ENCODE measurements at regions not wholly inside any gene's neighbourhood (a gene's known extent, or its start where the extent isn't known, plus 50 kb on each side); places are given as distances from the start of the nearest gene placed in this dataset.

DNA sequence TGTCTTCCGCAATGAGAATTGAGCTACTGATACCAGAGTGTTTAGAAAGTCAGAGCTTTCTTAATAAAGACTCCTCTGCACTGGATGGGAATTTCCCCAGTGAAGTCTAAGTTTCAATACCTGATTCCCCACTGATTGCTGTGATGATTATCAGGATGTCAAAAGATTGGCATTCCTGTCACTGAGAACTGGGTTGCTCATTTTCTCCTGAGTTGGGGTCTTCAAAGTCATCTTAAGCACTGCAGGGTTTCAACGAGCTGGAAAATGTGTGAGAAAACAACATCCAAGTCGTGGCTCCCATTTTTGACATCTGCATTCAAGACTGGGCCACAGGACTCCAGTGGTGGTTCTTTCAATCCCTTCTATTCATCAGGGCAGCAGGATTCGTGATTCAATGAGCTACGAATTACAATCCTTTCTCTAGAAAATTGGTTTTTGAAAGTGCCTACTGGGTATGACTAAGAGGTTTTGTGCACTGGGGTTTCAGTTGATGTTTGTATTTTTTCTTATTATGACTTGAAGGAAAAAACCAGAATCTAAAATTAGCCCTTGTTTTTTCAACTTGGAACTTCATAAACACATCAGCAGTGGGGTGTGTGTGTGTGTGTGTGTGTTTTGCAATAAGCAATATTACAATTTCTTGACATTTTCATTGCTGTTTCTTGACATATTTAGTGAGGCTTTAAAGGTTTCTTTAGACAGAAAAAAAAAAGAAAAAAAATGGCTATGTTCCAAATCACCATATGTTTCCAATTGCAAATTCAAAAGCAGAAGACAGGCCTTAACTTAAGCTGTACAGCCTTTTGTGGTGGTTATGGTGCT, 233.0 kb downstream of the FAM76B start:
- H3K4me3 ChIP-seq (ENCODE audit: low read depth, low read length) = no peak overlapping the region

DNA sequence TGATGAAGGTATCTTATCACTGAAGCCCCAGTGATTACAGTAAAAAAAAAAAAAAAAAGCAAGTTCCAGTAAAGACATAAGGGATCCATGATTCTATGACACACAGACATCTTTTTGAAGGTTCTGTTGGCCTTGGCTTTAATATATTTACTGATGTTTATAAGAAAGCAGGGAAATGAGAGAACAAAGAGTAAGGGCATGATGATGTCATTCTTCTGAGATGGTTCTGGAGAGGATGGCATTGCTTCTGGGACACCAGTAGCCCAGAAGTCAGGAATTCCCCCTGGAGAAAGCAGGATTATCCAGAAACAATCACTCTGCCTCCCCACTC, 233.6 kb downstream of the FAM76B start:
- no peak overlapping the region for H3K4me3 ChIP-seq (ENCODE audit: low read depth, low read length)

DNA sequence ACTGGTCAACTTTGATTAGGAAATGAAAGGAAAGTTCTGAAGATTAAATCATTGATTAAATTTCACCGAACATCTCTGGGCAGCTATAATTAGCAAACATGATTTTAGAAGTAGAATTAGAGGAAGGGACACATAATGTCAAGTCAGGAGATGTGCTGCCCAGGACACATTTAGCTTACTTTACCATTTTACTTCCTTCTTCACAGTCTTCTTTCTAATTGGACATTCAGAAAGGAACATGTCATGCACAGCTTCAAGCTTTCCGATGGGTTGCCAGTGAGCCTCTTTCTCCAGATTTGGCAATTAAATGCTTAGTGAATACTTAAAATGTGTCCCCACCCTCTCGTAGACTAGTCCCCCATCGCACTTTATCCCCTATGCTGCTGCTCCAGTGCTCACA, 234.7 kb downstream of the FAM76B start:
- no peak overlapping the region for H3K4me3 ChIP-seq (ENCODE audit: low read depth, low read length)

DNA sequence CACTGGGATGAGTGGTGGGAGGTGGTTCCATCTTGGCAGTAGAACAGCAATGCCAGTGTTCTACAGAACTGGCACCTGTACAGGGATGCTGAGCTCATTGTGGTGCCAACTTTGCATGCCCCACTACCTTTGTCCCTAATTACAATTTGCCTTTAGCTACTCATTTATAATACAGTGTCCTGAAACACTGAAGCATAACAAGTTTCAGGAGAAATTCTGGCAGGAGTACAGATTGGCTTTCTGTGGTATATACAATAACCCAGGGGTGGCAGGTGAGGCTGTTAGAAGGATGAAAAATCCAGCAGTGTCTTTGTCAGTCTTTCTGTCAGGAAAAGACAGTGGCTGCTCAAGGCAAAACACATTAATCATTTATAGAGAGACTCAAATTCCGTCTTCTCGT, 240.3 kb downstream of the FAM76B start:
- H3K4me3 ChIP-seq (ENCODE audit: low read depth, low read length) = no peak overlapping the region

DNA sequence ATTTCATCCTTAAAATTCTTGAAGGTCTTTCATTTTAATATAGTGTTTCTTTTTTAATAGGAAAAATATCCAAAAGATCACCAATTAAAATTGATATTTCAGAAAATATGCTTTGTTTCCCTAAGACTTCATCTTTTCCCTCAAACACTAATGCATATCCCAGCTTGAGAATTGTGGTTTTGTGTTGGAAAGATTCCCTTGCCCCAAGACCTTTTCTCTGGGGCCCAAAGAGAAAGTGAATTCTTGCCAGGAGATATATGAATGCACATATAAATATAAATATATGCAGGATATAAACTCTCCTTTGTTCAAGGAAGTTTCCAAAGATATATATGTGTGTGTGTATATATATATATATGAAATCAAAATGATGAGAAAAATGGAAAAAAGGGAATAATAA, 241.2 kb downstream of the FAM76B start:
- H3K4me3 ChIP-seq (ENCODE audit: low read depth, low read length) = no peak overlapping the region

DNA sequence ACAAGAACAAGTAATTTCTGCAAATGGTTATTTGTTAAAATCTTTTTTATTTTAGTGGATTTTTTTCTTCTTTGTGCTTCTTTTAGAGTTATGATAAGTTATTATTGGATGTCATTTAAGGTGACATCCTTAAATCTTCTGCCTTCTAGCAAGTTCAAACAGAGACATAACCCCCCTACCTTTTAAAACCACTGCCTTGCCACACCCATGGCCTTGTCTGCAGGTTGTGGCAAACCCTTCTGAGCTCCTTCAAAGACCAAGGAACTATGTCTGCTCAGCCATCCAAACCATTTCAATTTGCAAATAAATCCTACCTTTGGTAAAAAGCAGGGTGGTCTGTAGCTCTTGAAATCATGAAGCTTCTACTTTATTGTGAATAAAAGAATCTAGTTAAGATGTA, 241.6 kb downstream of the FAM76B start:
- no peak overlapping the region for H3K4me3 ChIP-seq (ENCODE audit: low read depth, low read length)

DNA sequence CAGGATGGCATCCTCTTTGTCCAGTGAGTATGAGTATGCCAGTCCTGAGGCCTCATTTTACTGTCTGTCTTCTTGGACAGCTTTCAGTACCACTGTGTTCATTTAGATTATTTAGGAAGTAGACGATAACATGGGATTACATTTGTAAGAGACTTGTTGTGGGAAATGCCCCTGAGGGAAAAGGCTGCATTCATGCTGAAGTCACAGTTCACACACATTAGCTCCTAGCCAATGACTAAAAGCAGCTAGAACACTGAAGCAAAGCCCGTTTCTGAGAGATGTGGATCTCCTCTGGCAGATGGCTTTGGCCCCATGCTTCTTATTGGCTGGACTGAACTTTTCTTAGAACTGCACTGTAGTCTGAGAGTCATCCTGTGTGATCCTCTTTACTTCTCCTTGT, 242.4 kb downstream of the FAM76B start:
- H3K4me3 ChIP-seq (ENCODE audit: low read depth, low read length) = no peak overlapping the region

DNA sequence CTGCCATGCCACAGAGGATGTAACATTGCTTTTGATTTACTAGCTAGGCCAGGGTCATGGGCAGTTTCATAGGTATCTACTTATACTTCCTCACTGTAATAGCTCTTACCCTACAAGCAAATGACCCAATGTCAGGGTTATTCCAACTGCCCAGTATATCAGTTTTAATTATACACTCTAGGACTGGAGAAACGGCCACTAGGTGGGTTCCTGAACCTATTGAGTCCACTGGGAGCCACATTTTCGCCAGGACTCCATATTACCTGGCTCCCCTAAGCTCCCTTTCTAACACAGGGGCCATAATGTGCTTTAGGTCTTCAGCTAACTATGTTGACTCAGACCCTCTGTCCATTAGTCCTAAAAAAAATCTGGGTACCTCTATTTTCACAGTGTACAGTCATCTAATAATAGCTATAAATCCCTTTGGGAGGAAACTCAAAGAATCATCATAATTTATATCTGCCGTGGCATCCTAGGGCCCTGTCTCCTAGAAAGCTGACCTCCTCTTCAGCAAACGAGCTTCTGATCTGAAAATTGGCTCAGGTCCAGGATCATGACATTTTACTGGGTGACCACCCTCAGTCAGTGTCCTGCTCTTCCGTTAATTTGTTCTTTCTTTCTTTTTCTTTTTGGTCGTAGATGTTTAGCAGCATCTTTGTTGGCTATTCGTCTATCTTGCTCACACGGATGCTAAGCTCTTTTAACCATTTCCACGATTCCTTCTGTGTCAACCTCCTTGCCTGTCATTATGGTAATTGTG, 244.3 kb downstream of the FAM76B start:
- H3K4me3 ChIP-seq (ENCODE audit: low read depth, low read length) = no peak overlapping the region

DNA sequence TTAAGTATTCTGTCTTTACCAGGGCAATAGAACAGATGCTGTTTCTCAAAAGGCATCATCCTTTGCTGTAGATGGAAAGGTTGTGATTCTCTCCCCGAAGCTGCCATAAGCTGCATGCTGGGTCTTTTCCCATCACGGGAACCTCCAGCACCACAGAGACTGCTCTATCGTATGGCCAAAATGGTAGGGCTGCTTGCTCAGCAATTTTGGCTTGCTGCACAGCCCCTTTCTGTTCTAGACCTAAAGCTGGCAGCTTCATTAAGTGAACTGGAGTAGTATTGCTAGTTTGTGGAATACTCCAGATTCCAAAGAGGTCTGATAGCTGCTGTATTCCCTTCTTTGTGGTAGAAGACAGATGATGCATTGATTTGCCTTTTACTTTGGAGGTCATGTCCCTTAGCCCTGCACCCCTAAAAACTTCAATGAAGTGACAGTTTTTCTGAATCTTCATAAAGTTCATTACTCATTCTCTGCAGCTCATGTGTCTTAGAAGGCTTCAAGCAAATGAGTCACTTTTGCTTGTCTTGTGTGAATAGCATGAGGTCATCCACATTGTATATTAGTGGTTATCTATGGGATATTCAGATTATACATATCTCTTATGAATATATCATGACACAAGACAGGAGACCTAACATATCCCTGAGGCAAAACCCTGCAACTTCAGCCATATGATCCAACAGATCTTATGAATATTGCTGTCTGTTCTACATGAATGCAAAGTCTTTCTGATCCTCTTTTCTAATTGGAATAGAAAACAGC, 245.3 kb downstream of the FAM76B start:
- H3K4me3 ChIP-seq (ENCODE audit: low read depth, low read length) = no peak overlapping the region

DNA sequence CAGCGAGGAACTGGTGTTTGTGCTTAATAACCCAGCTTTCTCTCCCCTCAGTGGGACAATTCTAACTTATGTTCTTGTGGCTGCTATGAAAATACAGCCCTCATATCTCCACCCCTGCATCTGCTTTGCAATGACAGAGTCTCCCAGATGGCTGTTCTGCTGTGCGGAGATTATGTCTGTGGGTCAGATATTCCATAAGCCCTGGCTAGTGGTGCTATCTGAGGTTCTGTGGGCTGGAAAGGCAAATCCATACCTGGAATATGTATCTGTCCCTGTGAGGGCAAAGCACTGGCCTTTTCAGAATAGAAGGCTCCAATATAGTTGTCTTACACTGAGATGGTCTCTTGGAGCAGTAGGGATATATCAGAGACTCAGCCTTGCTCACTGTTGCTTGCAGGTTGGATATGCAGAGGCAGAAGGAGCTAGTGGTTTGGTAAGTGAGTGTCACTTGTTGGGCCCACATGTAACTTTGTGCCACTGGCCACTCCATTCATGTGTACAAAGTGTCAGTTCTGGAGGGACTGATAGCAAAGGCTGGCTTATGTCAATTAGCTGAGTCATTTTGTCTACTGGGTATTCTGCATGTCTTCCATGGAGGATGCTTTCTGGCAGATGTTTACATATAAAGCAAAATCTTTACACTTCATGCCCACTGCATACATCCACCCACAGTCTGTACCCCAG, 246.6 kb downstream of the FAM76B start:
- H3K4me3 ChIP-seq (ENCODE audit: low read depth, low read length) = no peak overlapping the region

DNA sequence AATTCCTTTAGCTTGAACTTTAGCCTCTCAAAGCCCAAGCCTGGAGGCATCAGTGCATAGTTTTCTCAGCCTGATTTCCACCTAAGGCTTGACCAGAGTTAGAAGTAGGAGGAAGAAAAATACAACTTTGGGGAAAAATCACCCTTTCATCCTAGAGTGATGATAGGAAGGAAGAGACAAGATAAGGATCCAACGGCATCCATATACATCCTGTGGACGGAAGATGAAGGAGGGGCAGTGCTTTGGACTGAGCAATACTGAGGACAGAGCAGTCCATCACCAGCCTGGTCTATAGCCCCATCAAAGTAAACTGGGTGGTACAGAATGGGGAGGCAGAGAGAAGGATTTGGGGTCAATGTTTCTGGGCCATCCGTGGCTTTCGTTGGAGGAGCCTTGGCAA, 247.9 kb downstream of the FAM76B start:
- no peak overlapping the region for H3K4me3 ChIP-seq (ENCODE audit: low read depth, low read length)

DNA sequence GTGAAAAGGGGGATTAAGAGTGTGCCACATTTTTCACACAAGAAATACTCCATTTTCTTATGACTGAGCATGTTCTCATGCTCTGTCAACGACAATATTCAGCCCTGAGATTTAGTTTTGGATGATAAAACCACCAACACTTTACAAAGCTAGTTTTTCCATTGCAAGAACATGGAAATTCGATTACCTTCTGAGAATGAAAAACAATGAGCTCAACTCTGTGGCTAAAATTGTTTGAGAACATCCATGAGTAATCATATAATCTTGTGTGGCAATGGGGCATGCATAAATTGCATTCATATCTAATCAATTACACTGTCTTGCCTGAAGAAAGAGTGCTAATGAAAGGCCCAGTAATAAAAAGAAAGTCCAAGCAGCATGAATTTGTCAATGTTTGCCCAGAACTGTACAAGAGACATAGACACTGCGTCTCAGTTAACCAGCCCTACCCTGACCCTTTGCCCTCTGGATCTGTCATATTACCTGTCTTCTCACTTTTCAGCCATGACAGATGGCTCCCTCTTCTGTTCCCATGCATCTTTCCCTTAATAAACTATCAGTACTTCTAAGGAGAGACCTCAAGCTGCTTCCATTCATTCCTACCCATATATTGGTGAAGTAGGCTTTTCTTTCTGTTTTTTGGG, 253.4 kb downstream of the FAM76B start:
- no peak overlapping the region for H3K4me3 ChIP-seq (ENCODE audit: low read depth, low read length)

DNA sequence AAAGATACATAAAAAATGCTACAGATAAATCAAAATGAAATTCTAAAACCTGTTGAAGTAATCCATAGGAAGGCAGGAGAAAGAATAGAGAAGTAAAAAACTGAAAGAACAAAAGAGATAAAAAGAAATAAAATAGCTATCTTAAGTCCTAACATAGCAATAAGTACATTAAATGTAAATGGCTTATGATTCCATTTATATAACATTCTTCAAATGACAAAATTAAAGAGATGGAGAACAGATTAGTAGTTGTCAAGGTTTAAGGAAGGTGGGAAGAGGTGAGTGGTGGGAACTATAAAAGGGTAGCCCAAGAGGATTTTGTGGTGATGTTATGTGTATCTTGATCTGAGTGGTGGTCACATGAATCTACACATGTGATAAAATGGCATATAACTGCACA, 254.8 kb downstream of the FAM76B start:
- H3K4me3 ChIP-seq (ENCODE audit: low read depth, low read length) = no peak overlapping the region

DNA sequence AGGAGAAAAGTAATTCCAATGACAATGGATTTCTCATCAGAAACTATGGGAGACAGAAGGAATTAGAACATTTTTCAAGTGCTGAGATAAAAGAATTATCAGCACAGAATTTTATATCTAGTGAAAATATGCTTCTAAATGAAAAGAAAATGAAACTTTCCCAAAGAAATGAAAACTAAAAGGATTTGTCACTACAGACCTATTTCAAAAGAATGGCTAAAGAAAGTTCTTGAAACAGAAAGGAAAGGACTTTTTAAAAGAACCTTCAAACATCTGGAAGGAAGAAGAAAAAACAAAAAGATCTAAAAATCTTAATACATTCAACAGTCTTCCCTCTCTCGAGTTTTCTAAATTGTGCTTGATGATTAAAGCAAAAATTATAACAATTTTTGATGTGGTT, 255.4 kb downstream of the FAM76B start:
- no peak overlapping the region for H3K4me3 ChIP-seq (ENCODE audit: low read depth, low read length)

DNA sequence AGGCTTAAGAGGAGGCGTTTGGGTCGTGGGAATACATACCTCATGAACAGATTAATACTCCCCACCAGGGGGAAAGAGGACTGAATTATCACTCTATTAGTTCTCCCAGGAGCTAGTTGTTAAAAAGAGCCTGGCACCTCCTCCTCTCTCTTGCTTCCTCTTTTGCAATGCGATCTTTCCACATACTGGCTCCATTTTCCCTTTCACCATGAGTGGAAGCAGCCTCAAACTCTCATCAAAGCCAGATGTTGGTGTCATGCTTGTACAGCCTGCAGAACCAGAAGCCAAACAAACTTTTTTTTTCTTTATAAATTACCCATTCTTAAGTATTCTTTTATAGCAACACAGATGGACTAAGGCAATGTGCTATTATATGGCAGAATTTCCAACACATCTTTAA, 258.5 kb downstream of the FAM76B start:
- H3K4me3 ChIP-seq (ENCODE audit: low read depth, low read length) = no peak overlapping the region

DNA sequence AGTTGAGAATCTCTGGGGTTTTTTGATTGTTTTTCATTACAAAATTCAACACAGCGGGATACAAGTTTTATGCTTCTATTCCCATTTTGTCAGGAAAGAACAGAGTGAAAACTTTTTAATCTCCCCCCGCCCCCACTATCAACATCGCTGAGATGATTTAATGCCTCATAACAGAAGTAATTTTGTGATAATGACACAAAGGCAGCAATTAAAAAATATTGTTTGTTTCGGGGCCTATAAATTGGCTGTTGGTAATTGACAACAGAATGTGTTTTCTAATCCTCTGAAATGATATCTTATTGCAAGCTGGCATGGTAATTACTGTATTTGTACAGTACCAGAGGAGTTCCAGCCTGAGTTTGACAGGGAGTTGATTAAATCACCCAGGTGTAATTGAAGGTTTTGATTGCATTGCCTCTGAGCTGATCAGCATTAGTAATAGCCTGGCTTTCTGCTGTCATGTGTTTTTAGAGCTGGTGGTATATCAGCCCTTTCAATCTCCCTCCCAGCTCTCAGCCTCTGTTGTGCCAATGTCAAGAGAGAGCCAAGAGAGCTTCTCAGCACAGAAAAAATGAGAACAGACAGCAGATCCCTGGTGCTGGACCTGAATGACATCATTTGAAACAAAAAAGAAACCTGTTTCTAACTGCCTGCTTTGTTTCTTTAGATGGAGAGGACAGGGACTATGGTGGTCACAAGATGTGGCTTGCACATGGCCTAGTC, 265.1 kb downstream of the FAM76B start:
- no peak overlapping the region for H3K4me3 ChIP-seq (ENCODE audit: low read depth, low read length)

DNA sequence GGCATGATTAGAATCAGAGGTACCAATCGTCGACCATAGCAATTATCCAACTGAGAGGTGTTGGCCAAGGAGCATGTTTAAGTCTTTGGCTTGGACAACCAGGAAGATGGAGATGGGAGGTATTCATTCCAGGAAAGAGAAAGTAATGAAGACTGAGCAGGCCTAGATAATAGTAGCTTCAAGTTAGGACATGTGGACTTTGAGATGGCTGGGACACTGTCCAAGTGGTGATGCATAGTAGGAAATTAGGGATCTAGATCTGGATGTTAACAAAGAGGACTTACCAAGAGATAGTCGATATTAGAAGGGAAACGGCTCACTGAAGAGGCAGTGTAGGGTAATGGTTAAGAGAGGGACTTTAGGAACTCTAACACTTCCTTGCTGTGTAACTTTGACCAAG, 266.7 kb downstream of the FAM76B start:
- no peak overlapping the region for H3K4me3 ChIP-seq (ENCODE audit: low read depth, low read length)

DNA sequence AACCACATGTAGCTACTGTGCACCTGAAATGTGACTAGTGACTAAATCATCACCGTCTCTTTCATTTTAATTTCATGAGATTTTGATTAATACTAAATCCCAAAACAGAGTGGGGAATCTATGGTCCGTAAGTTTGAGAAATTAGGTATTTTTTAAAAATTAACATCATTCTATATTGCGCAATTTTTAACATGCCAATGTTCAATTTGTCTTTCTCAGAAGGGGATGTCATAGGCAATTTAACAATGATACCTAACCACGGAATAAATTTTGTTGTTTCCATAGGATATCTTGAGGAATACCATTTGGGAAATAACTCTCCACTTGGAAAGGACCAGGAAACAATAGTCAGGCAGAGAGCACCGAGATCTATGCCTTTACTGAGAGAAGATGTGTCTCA, 267.7 kb downstream of the FAM76B start:
- H3K4me3 ChIP-seq (ENCODE audit: low read depth, low read length) = no peak overlapping the region

DNA sequence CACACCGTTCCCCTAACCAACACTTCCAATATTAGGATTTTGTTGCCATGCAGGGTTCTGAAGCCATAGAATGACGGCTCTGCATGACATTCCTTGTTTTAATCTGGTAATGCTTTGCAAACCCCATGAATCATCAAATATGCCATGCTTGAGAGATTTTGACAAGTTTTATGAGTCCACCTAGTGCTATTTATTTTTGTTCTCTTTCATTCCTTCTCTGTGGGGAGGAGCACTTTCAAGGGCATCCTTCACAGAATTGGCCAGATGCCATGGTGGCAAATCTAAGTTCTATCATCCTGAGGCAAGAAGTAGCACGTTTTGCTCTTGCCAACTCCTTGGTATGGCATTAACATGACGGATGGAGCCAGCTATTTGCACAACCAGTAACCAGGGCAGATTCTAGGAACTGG, 268.4 kb downstream of the FAM76B start:
- no peak overlapping the region for H3K4me3 ChIP-seq (ENCODE audit: low read depth, low read length)

Data from iPS-11a (cell line).